Suprapubic skin (tissue), 4 donors: ENCODE measurements at regions not wholly inside any gene's neighbourhood (a gene's known extent, or its start where the extent isn't known, plus 50 kb on each side); places are given as distances from the start of the nearest gene placed in this dataset.

Source experiments
- DNase-seq, 2 donors: peaks; one replicate each; pipeline ENCODE4 v3.0.0-alpha.2; 2019; ENCODE audit warnings: low spot score in 2 of 2
- H3K27ac ChIP-seq: fragments of 200-600 bp; sonication (generic); one replicate; pipeline ENCODE4 v1.5.1; 2019
- H3K27me3 ChIP-seq: fragments of 200-600 bp; sonication (generic); one replicate; pipeline ENCODE4 v1.5.1; 2019
- H3K36me3 ChIP-seq: fragments of 200-600 bp; sonication (generic); one replicate; pipeline ENCODE4 v1.5.1; 2019
- H3K4me1 ChIP-seq: fragments of 200-600 bp; sonication (generic); one replicate; pipeline ENCODE4 v1.5.1; 2019
- H3K4me3 ChIP-seq: fragments of 200-600 bp; sonication (generic); one replicate; pipeline ENCODE4 v1.5.1; 2019; ENCODE audit warnings: mild to moderate bottlenecking
- H3K9me3 ChIP-seq: fragments of 200-600 bp; sonication (generic); one replicate; pipeline ENCODE4 v1.5.1; 2019
- EP300 ChIP-seq: sonication (generic); formaldehyde crosslinking; IDR thresholded peaks from one replicate; pipeline ENCODE4 v1.6.1; 2017; ENCODE audit warnings: antibody characterized with exemption
- POLR2A ChIP-seq, 2 donors: fragments of 450-650 bp; IDR thresholded peaks; one replicate each; pipeline ENCODE4 v1.6.1; 2017; ENCODE audit warnings: antibody characterized with exemption in 2 of 2, mild to moderate bottlenecking in 2 of 2, moderate library complexity in 2 of 2
- POLR2AphosphoS5 ChIP-seq, 3 donors: sonication (generic); formaldehyde crosslinking; IDR thresholded peaks; one replicate each; pipeline ENCODE4 v1.6.1; 2017; ENCODE audit warnings: antibody characterized with exemption in 3 of 3
- WGBS: methylation state at CpG from one replicate; pipeline ENCODE4 v1.1.5; 2018; 5-methylcytosine and 5-hydroxymethylcytosine counted together
- TF ChIP-seq, protein P1 (sequence below), 2 donors: fragments of 200-600 bp in 1 of 2; fragments of 450-650 bp in 1 of 2; sonication (generic) in 1 of 2; IDR thresholded peaks; one replicate each; pipeline ENCODE4 v1.5.1; 2016 to 2019; ENCODE audit warnings: antibody characterized with exemption in 2 of 2, mild to moderate bottlenecking in 1 of 2, moderate library complexity in 1 of 2

DNA sequence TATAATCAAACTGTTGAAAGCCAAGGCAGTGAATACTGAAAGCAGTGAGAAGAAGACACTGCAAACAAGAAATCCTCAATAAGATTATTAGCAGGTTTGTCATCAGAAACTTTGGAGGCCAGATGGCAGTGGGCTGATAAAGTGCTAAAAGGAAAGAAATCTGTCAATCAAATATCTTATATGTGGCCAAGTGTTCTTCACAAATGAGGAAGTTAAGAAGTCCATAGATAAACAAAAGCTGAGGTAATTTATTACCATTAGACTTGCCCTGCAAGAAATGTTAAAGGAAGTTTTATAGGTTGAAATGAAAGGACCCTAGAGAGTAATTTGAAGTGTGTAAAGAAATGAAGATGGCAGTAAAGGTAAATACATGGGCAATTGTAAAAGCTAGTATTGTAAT is 586.6 kb downstream of the RAPGEF2 start:
- no peak for TF ChIP-seq POLR2AphosphoS5 (IDR thresholded peaks at IDR 0.05)
- TF ChIP-seq POLR2A (IDR thresholded peaks at IDR 0.05), result no peak
- TF ChIP-seq, protein P1, sequence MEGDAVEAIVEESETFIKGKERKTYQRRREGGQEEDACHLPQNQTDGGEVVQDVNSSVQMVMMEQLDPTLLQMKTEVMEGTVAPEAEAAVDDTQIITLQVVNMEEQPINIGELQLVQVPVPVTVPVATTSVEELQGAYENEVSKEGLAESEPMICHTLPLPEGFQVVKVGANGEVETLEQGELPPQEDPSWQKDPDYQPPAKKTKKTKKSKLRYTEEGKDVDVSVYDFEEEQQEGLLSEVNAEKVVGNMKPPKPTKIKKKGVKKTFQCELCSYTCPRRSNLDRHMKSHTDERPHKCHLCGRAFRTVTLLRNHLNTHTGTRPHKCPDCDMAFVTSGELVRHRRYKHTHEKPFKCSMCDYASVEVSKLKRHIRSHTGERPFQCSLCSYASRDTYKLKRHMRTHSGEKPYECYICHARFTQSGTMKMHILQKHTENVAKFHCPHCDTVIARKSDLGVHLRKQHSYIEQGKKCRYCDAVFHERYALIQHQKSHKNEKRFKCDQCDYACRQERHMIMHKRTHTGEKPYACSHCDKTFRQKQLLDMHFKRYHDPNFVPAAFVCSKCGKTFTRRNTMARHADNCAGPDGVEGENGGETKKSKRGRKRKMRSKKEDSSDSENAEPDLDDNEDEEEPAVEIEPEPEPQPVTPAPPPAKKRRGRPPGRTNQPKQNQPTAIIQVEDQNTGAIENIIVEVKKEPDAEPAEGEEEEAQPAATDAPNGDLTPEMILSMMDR (IDR thresholded peaks at IDR 0.05), result no peak
- H3K4me3 ChIP-seq, result no peak overlapping the region
- H3K4me1 ChIP-seq, result no peaks in the 10 kb centered on the region
- no peak for DNase-seq
- H3K27me3 ChIP-seq, result no peaks in the 10 kb centered on the region
- peaks cover 15% of the 10 kb centered on the region for H3K9me3 ChIP-seq
- no peak overlapping the region for H3K27ac ChIP-seq
- H3K36me3 ChIP-seq, result no peaks in the 10 kb centered on the region

DNA sequence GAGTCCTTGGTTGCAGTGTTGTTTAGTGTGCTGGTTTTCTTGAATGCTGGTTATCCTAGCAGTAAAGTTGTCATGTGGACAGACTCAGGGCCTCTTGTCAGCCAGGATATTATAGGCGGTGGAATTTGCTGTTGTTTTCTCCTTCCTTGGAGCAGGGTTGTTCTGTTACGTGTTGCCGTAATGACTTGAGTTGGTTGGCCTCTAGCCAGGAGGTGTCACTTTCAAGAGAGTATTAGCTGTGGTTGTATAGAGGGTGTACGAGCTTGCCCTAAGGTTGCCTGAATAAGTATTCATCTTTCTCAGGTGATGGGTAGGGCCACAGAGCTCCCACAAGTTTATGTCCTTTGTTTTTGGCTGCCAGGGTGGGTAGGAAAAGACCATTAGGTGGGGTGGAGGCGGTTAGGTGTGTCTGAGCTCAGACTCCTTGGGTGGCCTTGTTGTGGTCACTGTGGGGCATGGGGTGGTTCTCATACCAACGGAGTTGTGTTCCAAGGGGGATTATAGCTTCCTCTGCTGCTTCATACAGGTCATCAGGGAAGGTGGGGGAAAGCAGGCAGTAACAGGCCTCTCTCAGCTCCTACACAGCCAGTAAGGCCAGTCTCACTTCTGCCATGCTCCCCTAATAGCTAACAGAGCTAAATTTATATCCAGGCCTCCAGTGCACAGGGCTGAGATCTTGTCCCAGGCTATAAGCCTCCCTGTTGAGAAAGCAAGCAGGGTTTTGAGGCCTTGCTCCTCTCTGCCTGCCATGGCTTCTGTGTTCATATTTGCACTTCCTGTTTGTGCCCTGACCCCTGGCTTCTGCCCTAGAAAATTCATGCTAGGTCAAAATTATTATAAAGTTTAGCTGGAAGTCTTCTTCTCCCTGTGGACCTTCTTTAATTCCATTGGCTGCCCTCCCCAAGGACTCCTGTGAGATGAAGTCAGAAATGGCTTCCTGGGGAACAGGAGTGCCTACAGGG is 594.7 kb downstream of the RAPGEF2 start:
- Histone ChIP-seq H3K27me3 (no peaks in the 10 kb centered on the region), H3K4me1 (no peaks in the 10 kb centered on the region), H3K4me3 (no peak overlapping the region), H3K36me3 (no peaks in the 10 kb centered on the region), H3K9me3 (peaks cover 6% of the 10 kb centered on the region), H3K27ac (no peak overlapping the region)
- no peak for TF ChIP-seq POLR2A (IDR thresholded peaks at IDR 0.05)
- TF ChIP-seq POLR2AphosphoS5 (IDR thresholded peaks at IDR 0.05), result no peak
- TF ChIP-seq, protein P1 (IDR thresholded peaks at IDR 0.05), result no peak
- no peak for TF ChIP-seq EP300
- DNase-seq, result no peak
- WGBS, result 65% methylated on average over 6 of the region's 6 CpGs

DNA sequence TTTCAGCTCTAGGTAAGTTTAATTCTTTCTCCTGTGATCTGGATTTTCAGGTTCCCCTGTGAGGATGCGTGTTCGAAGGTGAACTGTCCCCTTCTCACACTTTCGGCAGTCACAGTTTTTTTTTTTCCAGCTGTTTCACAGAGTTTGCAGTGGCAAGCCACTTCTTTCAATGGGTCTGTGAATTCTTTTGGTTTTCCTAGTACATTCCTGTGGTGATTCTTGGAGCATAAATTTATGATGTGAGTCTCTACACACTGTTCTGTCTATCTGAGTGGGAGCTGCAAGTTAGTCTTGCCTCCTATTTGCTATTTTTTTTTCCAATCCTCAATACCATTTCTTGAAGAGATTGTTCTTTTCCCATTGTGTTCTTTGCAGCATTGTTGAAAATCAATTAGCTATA is 595.5 kb downstream of the RAPGEF2 start:
- DNase-seq, result no peak
- WGBS, result 84% methylated on average over 3 of the region's 3 CpGs
- Histone ChIP-seq H3K27me3 (no peaks in the 10 kb centered on the region), H3K4me3 (no peak overlapping the region), H3K4me1 (no peaks in the 10 kb centered on the region), H3K27ac (no peak overlapping the region), H3K36me3 (no peaks in the 10 kb centered on the region), H3K9me3 (peaks cover 6% of the 10 kb centered on the region)
- TF ChIP-seq POLR2A (IDR thresholded peaks at IDR 0.05) (no peak), POLR2AphosphoS5 (IDR thresholded peaks at IDR 0.05) (no peak), EP300 (no peak)
- TF ChIP-seq, protein P1 (IDR thresholded peaks at IDR 0.05), result no peak

DNA sequence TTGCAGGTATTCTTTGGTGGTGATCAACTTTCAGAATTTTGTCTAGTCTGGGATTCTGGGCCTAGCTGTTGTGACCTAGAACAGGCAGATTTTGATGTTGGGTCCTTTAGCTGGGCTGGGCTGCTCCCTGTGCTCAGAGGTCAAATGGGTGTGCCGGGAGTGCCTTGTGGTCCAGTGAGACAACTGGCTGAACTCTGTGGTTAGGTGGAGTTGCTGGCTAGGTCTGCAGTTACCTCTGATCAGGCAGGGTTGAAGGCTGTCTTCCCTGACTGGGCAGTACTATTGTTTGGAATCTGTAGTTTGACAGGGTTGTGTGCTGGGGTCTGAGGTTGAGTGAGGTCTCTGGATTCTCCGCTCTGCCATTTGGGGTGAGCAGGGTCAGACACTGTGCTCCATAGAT is 599.3 kb downstream of the RAPGEF2 start:
- Histone ChIP-seq H3K4me3 (no peak overlapping the region), H3K27ac (no peak overlapping the region)

DNA sequence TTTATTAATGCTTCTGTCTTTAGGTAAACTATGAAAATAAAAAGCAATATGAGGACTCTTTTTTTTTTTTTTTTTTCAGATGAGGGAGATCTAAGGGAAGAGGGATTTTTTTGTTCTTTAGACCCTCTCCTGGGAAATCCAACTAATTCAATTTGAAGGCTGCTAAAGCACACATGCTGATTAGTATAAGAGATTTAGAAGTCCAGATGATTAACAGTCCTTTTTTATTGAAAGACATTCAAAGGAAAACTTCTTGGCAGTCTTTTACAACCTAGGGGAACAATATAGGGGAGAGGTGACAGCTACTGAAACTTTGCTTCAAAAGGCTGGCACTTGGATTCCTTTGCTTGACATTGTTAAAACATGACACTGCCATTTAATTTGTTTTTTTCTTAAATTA is 602.5 kb downstream of the RAPGEF2 start:
- H3K4me3 ChIP-seq, result no peak overlapping the region
- no peaks in the 10 kb centered on the region for H3K9me3 ChIP-seq
- H3K27me3 ChIP-seq, result no peaks in the 10 kb centered on the region
- TF ChIP-seq EP300 (no peak), POLR2A (IDR thresholded peaks at IDR 0.05) (no peak), POLR2AphosphoS5 (IDR thresholded peaks at IDR 0.05) (no peak)
- TF ChIP-seq, protein P1 (IDR thresholded peaks at IDR 0.05), result no peak
- H3K36me3 ChIP-seq, result no peaks in the 10 kb centered on the region
- H3K27ac ChIP-seq, result no peak overlapping the region
- no peak for DNase-seq
- no peaks in the 10 kb centered on the region for H3K4me1 ChIP-seq

More for the DNA sequence above, 599.3 kb downstream of the RAPGEF2 start:
- DNase-seq, result no peak
- Histone ChIP-seq H3K27me3 (no peaks in the 10 kb centered on the region), H3K4me1 (no peaks in the 10 kb centered on the region), H3K9me3 (peaks cover 6% of the 10 kb centered on the region), H3K36me3 (no peaks in the 10 kb centered on the region)
- TF ChIP-seq POLR2AphosphoS5 (IDR thresholded peaks at IDR 0.05) (no peak), EP300 (no peak), POLR2A (IDR thresholded peaks at IDR 0.05) (no peak)
- TF ChIP-seq, protein P1 (IDR thresholded peaks at IDR 0.05), result no peak
- 44% methylated on average over 2 of the region's 2 CpGs for WGBS
